Stimulated activated CD4-positive, alpha-beta T cell treated with anti-CD3 and anti-CD28 coated beads, Interleukin-1b, Interleukin-23, amount 100 ng/mL, for 24 hours (primary cell): ENCODE measurements at regions not wholly inside any gene's neighbourhood (a gene's known extent, or its start where the extent isn't known, plus 50 kb on each side); places are given as distances from the start of the nearest gene placed in this dataset.

Source experiments
- DNase-seq, 4 experiments: peaks; one replicate each; pipeline ENCODE4 v3.0.0-alpha.2; 2020; ENCODE audit warnings: low read depth in 4 of 4, low spot score in 1 of 4

- DNase-seq, result no peak
These were observed 50.7 kb upstream of the SPATA12 start for GRCh38 chr3:57009802-57010201.

GRCh38 chr3:57009367-57009766 is 51.1 kb upstream of the SPATA12 start:
- DNase-seq, result no peak

- no peak for DNase-seq
These were observed 52.7 kb upstream of the SPATA12 start for GRCh38 chr3:57007521-57008460.

- DNase-seq, result no peak
These were observed 53.5 kb upstream of the SPATA12 start for GRCh38 chr3:57006949-57007419.

GRCh38 chr3:57006179-57006657 is 54.2 kb upstream of the SPATA12 start:
- no peak for DNase-seq

GRCh38 chr3:57004229-57004628 is 56.2 kb upstream of the SPATA12 start:
- no peak for DNase-seq

GRCh38 chr3:57003676-57004075 is 56.8 kb upstream of the SPATA12 start:
- DNase-seq, result no peak

- DNase-seq, result no peak
These were observed 59.1 kb upstream of the SPATA12 start for GRCh38 chr3:57001356-57001755.

- no peak for DNase-seq
These were observed 60.5 kb upstream of the SPATA12 start for GRCh38 chr3:57000012-57000411.

GRCh38 chr3:56999547-56999946 is 60.9 kb upstream of the SPATA12 start:
- no peak for DNase-seq

GRCh38 chr3:56998076-56998529 is 62.4 kb upstream of the SPATA12 start:
- DNase-seq, result no peak

GRCh38 chr3:56997675-56998074 is 62.8 kb upstream of the SPATA12 start:
- no peak for DNase-seq

- no peak for DNase-seq
These were observed 63.4 kb upstream of the SPATA12 start for GRCh38 chr3:56997041-56997440.

GRCh38 chr3:56994391-56994790 is 66.1 kb upstream of the SPATA12 start:
- no peak for DNase-seq

- no peak for DNase-seq
These were observed 69.8 kb upstream of the SPATA12 start for GRCh38 chr3:56990641-56991015.

- DNase-seq, result no peak
These were observed 70.4 kb upstream of the SPATA12 start for GRCh38 chr3:56989977-56990640.

- DNase-seq, result no peak
These were observed 71.1 kb upstream of the SPATA12 start for GRCh38 chr3:56989169-56989976.

GRCh38 chr3:56988458-56989168 is 71.9 kb upstream of the SPATA12 start:
- DNase-seq, result peak; percentile 53 to 69 (median 64)

- no peak for DNase-seq
These were observed 73.1 kb upstream of the SPATA12 start for GRCh38 chr3:56987238-56987895.

GRCh38 chr3:56986347-56986746 is 74.1 kb upstream of the SPATA12 start:
- DNase-seq, result no peak
